Dendritic cell treated with granulocyte-macrophage colony-stimulating factor and Interleukin-4, amounts not matched to agents 40 ng/mL and 50 ng/mL, for 4 days (primary cell): ENCODE measurements at regions not wholly inside any gene's neighbourhood (a gene's known extent, or its start where the extent isn't known, plus 50 kb on each side); places are given as distances from the start of the nearest gene placed in this dataset.
"Not testable (repeated sequence)": the region's sequence is repeated elsewhere in the genome, so short reads cannot be mapped to it uniquely, and the experiment has no call there.

Source experiments
- H3K27ac Mint-ChIP-seq: one replicate; pipeline ENCODE4 v1.8.0; 2022; ENCODE audit warnings: mild to moderate bottlenecking, mixed read lengths
- H3K27me3 Mint-ChIP-seq: one replicate; pipeline ENCODE4 v1.8.0; 2022; ENCODE audit warnings: mild to moderate bottlenecking, mixed read lengths
- H3K36me3 Mint-ChIP-seq: one replicate; pipeline ENCODE4 v1.8.0; 2022; ENCODE audit warnings: low read depth, mixed read lengths
- H3K4me1 Mint-ChIP-seq: one replicate; pipeline ENCODE4 v1.8.0; 2022; ENCODE audit warnings: low read depth, mixed read lengths
- H3K4me3 Mint-ChIP-seq: one replicate; pipeline ENCODE4 v1.8.0; 2022; ENCODE audit warnings: mild to moderate bottlenecking, moderate library complexity, mixed read lengths
- H3K9me3 Mint-ChIP-seq: one replicate; pipeline ENCODE4 v1.8.0; 2022; ENCODE audit warnings: mixed read lengths
- intact Hi-C: fragments of 100-400 bp; cut with micrococcal nuclease; formaldehyde crosslinking; loops from one replicate; pipeline ENCODE4 v1.15.0; 2022

- Mint-ChIP-seq H3K4me1 (no peaks in the 10 kb centered on the region), H3K27me3 (no peaks in the 10 kb centered on the region), H3K9me3 (peaks cover 13% of the 10 kb centered on the region), H3K4me3 (no peak overlapping the region), H3K27ac (no peak overlapping the region), H3K36me3 (no peaks in the 10 kb centered on the region)
- intact Hi-C loops: no loop called here
These were observed 1072.4 kb downstream of the TMTC2 start for GRCh38 chr12:83758888-83759631.

DNA sequence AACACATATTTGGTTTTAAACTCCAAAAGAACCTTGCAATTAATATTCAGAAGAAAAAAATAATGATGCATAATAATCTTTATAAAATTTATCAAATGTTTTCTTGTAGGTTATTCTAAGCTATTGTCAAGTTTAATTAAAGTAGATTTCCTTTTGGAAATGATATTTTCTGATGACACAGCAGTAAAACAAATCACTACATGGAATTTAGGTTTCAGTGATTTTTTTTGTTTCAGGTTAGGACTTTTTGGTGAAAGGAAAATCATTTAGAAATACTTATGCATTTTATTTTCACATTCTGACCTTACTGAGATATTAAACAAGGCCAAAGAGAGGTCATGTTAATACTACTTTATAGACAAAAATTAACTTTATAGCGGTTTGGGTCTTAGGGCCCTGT is 1067.2 kb downstream of the TMTC2 start:
- H3K9me3 Mint-ChIP-seq: no peaks in the 10 kb centered on the region
- intact Hi-C loops: no loop called here
- H3K4me1 Mint-ChIP-seq: no peaks in the 10 kb centered on the region
- H3K27me3 Mint-ChIP-seq: no peaks in the 10 kb centered on the region
- H3K36me3 Mint-ChIP-seq: no peaks in the 10 kb centered on the region
- no peak overlapping the region for H3K4me3 Mint-ChIP-seq
- H3K27ac Mint-ChIP-seq: no peak overlapping the region

DNA sequence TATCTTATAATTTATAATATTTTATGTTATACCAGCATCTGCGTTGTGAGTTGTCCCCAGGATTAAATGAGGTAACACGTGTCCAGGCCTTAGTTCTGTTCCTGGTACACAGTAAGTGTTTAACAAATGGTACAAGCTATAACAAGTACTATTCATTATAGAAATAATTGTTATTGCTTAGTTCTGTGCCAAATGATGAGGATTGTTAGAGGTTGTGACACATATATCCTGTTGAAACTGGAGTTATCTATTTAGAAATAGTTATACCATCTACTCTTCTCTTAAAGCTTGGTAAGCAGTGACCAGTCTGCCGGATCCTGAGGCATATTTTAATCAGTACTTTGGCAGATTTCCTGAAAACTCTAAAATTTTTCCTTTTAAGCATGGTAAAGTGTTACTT is 1066.5 kb downstream of the TMTC2 start:
- H3K36me3 Mint-ChIP-seq: no peaks in the 10 kb centered on the region
- H3K9me3 Mint-ChIP-seq: no peaks in the 10 kb centered on the region
- intact Hi-C loops: no loop called here
- H3K27ac Mint-ChIP-seq: no peak overlapping the region
- no peaks in the 10 kb centered on the region for H3K4me1 Mint-ChIP-seq
- H3K27me3 Mint-ChIP-seq: no peaks in the 10 kb centered on the region
- no peak overlapping the region for H3K4me3 Mint-ChIP-seq

- no peaks in the 10 kb centered on the region for H3K36me3 Mint-ChIP-seq
- H3K4me1 Mint-ChIP-seq: no peaks in the 10 kb centered on the region
- intact Hi-C loops: no loop called here
- no peaks in the 10 kb centered on the region for H3K27me3 Mint-ChIP-seq
- no peak overlapping the region for H3K4me3 Mint-ChIP-seq
- peaks cover 33% of the 10 kb centered on the region for H3K9me3 Mint-ChIP-seq
- H3K27ac Mint-ChIP-seq: no peak overlapping the region
These were observed 1052.9 kb downstream of the TMTC2 start for GRCh38 chr12:83739607-83740006.

GRCh38 chr12:83710851-83711250 is 1024.1 kb downstream of the TMTC2 start:
- Mint-ChIP-seq H3K9me3 (peaks cover 65% of the 10 kb centered on the region), H3K36me3 (no peaks in the 10 kb centered on the region), H3K27ac (no peak overlapping the region), H3K4me1 (no peaks in the 10 kb centered on the region), H3K4me3 (no peak overlapping the region), H3K27me3 (no peaks in the 10 kb centered on the region)
- intact Hi-C loops: no loop called here

- intact Hi-C loops: no loop called here
- Mint-ChIP-seq H3K4me1 (no peaks in the 10 kb centered on the region), H3K27ac (no peak overlapping the region), H3K9me3 (peaks cover 70% of the 10 kb centered on the region), H3K27me3 (no peaks in the 10 kb centered on the region), H3K4me3 (no peak overlapping the region), H3K36me3 (no peaks in the 10 kb centered on the region)
These were observed 1023.2 kb downstream of the TMTC2 start for GRCh38 chr12:83709899-83710298.

- intact Hi-C loops: no loop called here
- H3K27ac Mint-ChIP-seq: no peak overlapping the region
- no peaks in the 10 kb centered on the region for H3K27me3 Mint-ChIP-seq
- no peak overlapping the region for H3K4me3 Mint-ChIP-seq
- no peaks in the 10 kb centered on the region for H3K4me1 Mint-ChIP-seq
- no peaks in the 10 kb centered on the region for H3K36me3 Mint-ChIP-seq
- H3K9me3 Mint-ChIP-seq: peaks cover 32% of the 10 kb centered on the region
These were observed 1014.1 kb downstream of the TMTC2 start for GRCh38 chr12:83700838-83701237.

DNA sequence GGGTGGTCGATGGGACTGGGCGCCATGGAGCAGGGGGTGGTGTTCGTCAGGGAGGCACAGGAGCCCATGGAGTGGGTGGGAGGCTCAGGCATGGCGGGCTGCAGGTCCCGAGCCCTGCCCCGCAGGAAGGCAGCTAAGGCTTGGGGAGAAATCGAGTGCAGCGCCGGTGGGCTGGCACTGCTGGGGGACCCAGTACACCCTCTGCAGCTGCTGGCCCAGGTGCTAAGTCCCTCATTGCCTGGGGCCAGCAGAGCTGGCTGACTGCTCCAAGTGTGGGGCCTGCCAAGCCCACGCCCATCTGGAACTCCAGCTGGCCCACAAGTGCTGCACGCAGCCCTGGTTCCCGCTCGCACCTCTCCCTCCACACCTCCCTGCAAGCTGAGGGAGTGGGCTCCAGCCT is 1009.6 kb downstream of the TMTC2 start:
- H3K4me1 Mint-ChIP-seq, H3K36me3 Mint-ChIP-seq, intact Hi-C loops, H3K4me3 Mint-ChIP-seq, H3K27ac Mint-ChIP-seq, H3K27me3 Mint-ChIP-seq: not testable (repeated sequence)
- peaks cover 59% of the 10 kb centered on the region for H3K9me3 Mint-ChIP-seq

- Mint-ChIP-seq H3K36me3 (no peaks in the 10 kb centered on the region), H3K27ac (no peak overlapping the region), H3K9me3 (peaks cover 69% of the 10 kb centered on the region), H3K4me1 (no peaks in the 10 kb centered on the region), H3K4me3 (no peak overlapping the region), H3K27me3 (no peaks in the 10 kb centered on the region)
- intact Hi-C loops: no loop called here
These were observed 1005.0 kb downstream of the TMTC2 start for GRCh38 chr12:83691730-83692129.

- no peaks in the 10 kb centered on the region for H3K36me3 Mint-ChIP-seq
- H3K27ac Mint-ChIP-seq: no peak overlapping the region
- H3K4me1 Mint-ChIP-seq: no peaks in the 10 kb centered on the region
- H3K4me3 Mint-ChIP-seq: no peak overlapping the region
- H3K9me3 Mint-ChIP-seq: peaks cover 58% of the 10 kb centered on the region
- H3K27me3 Mint-ChIP-seq: no peaks in the 10 kb centered on the region
- intact Hi-C loops: no loop called here
These were observed 1003.8 kb downstream of the TMTC2 start for GRCh38 chr12:83690465-83690864.

DNA sequence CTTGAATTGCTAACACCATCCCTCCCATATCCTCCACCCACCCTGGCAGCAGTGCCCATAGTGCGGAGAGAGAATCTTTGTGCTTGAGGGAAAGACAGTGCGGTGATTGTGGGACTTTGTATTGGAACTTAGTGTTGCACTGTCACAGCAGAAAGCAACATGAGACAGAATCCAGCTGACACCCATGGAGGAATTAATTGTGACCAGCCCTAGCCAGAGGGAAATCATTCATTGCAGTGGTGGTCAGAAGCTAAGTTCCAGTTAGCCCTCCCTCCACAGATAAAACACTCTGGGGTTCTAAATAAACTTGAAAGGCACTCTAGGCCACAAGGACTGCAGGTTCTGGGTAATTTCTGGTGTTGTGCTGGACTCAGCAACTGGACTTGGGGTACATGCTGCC is 1002.6 kb downstream of the TMTC2 start:
- Mint-ChIP-seq H3K36me3 (no peaks in the 10 kb centered on the region), H3K4me3 (no peak overlapping the region), H3K4me1 (no peaks in the 10 kb centered on the region), H3K27me3 (no peaks in the 10 kb centered on the region), H3K27ac (no peak overlapping the region), H3K9me3 (peaks cover 57% of the 10 kb centered on the region)
- intact Hi-C loops: no loop called here

DNA sequence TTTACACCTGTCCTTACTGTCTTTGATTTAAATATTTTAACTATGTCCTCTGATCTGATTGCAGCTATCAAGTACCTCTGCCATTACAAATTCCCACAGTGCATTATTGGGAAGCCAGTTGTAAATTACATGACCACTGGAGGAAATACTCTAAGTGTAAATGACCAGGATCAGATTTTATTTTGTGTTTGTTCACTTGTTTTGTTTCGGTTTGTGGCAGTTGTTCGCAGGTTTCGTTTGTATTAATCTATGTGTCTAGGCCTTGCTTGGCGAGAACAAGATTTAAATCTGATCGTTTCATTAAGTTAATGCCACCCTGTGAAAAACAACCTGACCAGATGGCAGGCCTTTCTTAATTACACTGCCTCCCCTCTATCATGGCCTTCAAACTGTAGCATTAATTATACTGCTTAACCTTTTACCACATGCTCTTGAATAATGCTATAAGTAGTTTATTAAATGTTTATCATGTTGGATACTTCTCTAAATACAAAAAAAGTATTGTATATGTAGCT is 990.1 kb downstream of the TMTC2 start:
- Mint-ChIP-seq H3K36me3 (no peaks in the 10 kb centered on the region), H3K4me1 (no peaks in the 10 kb centered on the region), H3K27ac (no peak overlapping the region), H3K27me3 (no peaks in the 10 kb centered on the region), H3K4me3 (no peak overlapping the region), H3K9me3 (no peaks in the 10 kb centered on the region)
- intact Hi-C loops: no loop called here

DNA sequence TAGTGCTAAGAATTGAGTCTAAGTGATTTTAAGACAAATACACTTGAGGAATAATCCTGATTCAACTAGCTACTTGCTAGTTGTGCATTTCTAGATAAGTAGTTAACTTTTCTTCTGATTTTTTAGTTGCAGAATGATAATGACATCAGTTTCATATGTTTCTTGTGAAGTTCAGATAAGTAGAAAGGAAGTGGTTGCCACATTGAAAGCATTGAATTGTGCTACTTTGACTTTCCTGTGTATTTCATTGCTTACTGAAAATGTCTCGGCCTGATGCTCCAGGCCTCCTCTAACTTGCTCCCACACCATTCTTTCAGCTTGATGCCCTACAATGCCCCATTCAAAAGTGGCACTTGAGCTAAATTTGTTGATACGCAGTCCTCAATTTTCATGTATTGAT is 980.0 kb downstream of the TMTC2 start:
- Mint-ChIP-seq H3K27ac (no peak overlapping the region), H3K9me3 (no peaks in the 10 kb centered on the region), H3K4me1 (no peaks in the 10 kb centered on the region), H3K4me3 (no peak overlapping the region), H3K36me3 (no peaks in the 10 kb centered on the region), H3K27me3 (no peaks in the 10 kb centered on the region)
- intact Hi-C loops: no loop called here

- no peak overlapping the region for H3K27ac Mint-ChIP-seq
- H3K4me3 Mint-ChIP-seq: no peak overlapping the region
- H3K36me3 Mint-ChIP-seq: no peaks in the 10 kb centered on the region
- H3K9me3 Mint-ChIP-seq: no peaks in the 10 kb centered on the region
- no peaks in the 10 kb centered on the region for H3K27me3 Mint-ChIP-seq
- H3K4me1 Mint-ChIP-seq: no peaks in the 10 kb centered on the region
- intact Hi-C loops: no loop called here
These were observed 979.0 kb downstream of the TMTC2 start for GRCh38 chr12:83665634-83666218.

- H3K4me1 Mint-ChIP-seq: no peaks in the 10 kb centered on the region
- H3K36me3 Mint-ChIP-seq: no peaks in the 10 kb centered on the region
- no peaks in the 10 kb centered on the region for H3K9me3 Mint-ChIP-seq
- no peaks in the 10 kb centered on the region for H3K27me3 Mint-ChIP-seq
- intact Hi-C loops: no loop called here
- no peak overlapping the region for H3K4me3 Mint-ChIP-seq
- H3K27ac Mint-ChIP-seq: no peak overlapping the region
These were observed 977.9 kb downstream of the TMTC2 start for GRCh38 chr12:83664650-83665049.
